ENCODE measurements at regions not wholly inside any gene's neighbourhood (a gene's known extent, or its start where the extent isn't known, plus 50 kb on each side); places are given as distances from the start of the nearest gene placed in this dataset.

DNA sequence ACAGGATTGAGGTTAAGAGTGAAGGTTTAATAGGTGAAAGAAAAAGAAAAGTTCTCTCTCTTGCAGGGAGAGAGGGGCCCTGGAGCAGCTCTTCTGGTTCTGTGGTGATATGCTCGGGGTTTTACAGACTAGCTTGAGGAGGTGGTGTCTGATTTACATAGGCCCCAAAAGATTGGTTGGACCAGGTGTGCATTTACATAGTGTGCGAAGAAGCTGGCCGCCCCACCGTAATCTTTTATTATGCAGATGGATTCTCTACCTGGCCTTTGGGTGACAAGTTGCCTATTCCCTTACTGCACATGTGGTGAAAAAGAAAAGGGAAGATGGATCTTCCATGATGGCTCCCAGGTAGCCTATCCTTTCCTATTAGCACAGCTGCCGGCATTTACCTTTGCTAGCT, 219.9 kb upstream of the GRIA4 start:
- TF ChIP-seq, protein P1, sequence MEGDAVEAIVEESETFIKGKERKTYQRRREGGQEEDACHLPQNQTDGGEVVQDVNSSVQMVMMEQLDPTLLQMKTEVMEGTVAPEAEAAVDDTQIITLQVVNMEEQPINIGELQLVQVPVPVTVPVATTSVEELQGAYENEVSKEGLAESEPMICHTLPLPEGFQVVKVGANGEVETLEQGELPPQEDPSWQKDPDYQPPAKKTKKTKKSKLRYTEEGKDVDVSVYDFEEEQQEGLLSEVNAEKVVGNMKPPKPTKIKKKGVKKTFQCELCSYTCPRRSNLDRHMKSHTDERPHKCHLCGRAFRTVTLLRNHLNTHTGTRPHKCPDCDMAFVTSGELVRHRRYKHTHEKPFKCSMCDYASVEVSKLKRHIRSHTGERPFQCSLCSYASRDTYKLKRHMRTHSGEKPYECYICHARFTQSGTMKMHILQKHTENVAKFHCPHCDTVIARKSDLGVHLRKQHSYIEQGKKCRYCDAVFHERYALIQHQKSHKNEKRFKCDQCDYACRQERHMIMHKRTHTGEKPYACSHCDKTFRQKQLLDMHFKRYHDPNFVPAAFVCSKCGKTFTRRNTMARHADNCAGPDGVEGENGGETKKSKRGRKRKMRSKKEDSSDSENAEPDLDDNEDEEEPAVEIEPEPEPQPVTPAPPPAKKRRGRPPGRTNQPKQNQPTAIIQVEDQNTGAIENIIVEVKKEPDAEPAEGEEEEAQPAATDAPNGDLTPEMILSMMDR (IDR thresholded peaks at IDR 0.05), result no peak
- TF ChIP-seq POLR2A (IDR thresholded peaks at IDR 0.05), result no peak
